ENCODE measurements at regions not wholly inside any gene's neighbourhood (a gene's known extent, or its start where the extent isn't known, plus 50 kb on each side); places are given as distances from the start of the nearest gene placed in this dataset.
"Not testable (repeated sequence)": the region's sequence is repeated elsewhere in the genome, so short reads cannot be mapped to it uniquely, and the experiment has no call there.

GRCh38 chr22:11597666-11598358 is 3930.2 kb upstream of the OR11H1 start:
- not testable (repeated sequence) for TF ChIP-seq CTCF (IDR thresholded peaks at IDR 0.05 in 8 of 11, conservative IDR thresholded peaks at IDR 0.05 in 3 of 11); POLR2A (IDR thresholded peaks at IDR 0.05); POLR2AphosphoS5 (IDR thresholded peaks at IDR 0.05)
